Hematopoietic multipotent progenitor cell treated with erythropoietin and hydrocortisone succinate and interleukin-3 and kit ligand, for 17 days (in vitro differentiated cells): ENCODE measurements at regions not wholly inside any gene's neighbourhood (a gene's known extent, or its start where the extent isn't known, plus 50 kb on each side); places are given as distances from the start of the nearest gene placed in this dataset.

Source experiments
- DNase-seq: peaks from one replicate; pipeline ENCODE4 v3.0.0-alpha.2; 2015; ENCODE audit warnings: low spot score

GRCh38 chr12:13595536-13596443 lies 385.6 kb downstream of the GRIN2B start:
- no peak for DNase-seq

GRCh38 chr12:13594731-13595514 lies 386.5 kb downstream of the GRIN2B start:
- DNase-seq: no peak

- DNase-seq: no peak
Observed at GRCh38 chr12:13592063-13592942, 389.1 kb downstream of the GRIN2B start.

GRCh38 chr12:13591488-13591887 lies 389.9 kb downstream of the GRIN2B start:
- no peak for DNase-seq

GRCh38 chr12:13591059-13591458 lies 390.3 kb downstream of the GRIN2B start:
- no peak for DNase-seq

GRCh38 chr12:13588574-13588973 lies 392.0 kb downstream of the EMP1 start:
- no peak for DNase-seq

- no peak for DNase-seq
Observed at GRCh38 chr12:13587721-13588390, 391.3 kb downstream of the EMP1 start.

GRCh38 chr12:13586361-13586760 lies 389.8 kb downstream of the EMP1 start:
- DNase-seq: no peak

GRCh38 chr12:13584541-13584940 lies 388.0 kb downstream of the EMP1 start:
- no peak for DNase-seq

- no peak for DNase-seq
Observed at GRCh38 chr12:13583630-13584029, 387.1 kb downstream of the EMP1 start.

- DNase-seq: no peak
Observed at GRCh38 chr12:13582421-13582820, 385.9 kb downstream of the EMP1 start.

- no peak for DNase-seq
Observed at GRCh38 chr12:13581031-13581430, 384.5 kb downstream of the EMP1 start.

GRCh38 chr12:13580206-13580605 lies 383.7 kb downstream of the EMP1 start:
- DNase-seq: no peak

- no peak for DNase-seq
Observed at GRCh38 chr12:13576935-13577500, 380.5 kb downstream of the EMP1 start.

GRCh38 chr12:13573698-13574321 lies 377.3 kb downstream of the EMP1 start:
- no peak for DNase-seq

GRCh38 chr12:13571035-13571434 lies 374.5 kb downstream of the EMP1 start:
- DNase-seq: no peak

- no peak for DNase-seq
Observed at GRCh38 chr12:13570005-13570694, 373.6 kb downstream of the EMP1 start.

GRCh38 chr12:13566292-13566691 lies 369.8 kb downstream of the EMP1 start:
- DNase-seq: no peak

- no peak for DNase-seq
Observed at GRCh38 chr12:13564266-13564810, 367.8 kb downstream of the EMP1 start.

GRCh38 chr12:13563743-13564125 lies 367.2 kb downstream of the EMP1 start:
- no peak for DNase-seq
